Neural progenitor cell (in vitro differentiated cells): ENCODE measurements at regions not wholly inside any gene's neighbourhood (a gene's known extent, or its start where the extent isn't known, plus 50 kb on each side); places are given as distances from the start of the nearest gene placed in this dataset.

Source experiments
- CTCF ChIP-seq: fragments of 200-600 bp; sonication (generic); IDR thresholded peaks from 2 replicates; pipeline ENCODE4 v1.5.1; 2017; ENCODE audit warnings: antibody characterized with exemption, mild to moderate bottlenecking
- EZH2 ChIP-seq: fragments of 200-600 bp; sonication (generic); IDR thresholded peaks from 2 replicates; pipeline ENCODE4 v1.6.1; 2017; ENCODE audit warnings: antibody characterized with exemption, mild to moderate bottlenecking, moderate library complexity

GRCh38 chrX:98296129-98296528 is 1412.4 kb downstream of the RPA4 start:
- no peak for TF ChIP-seq CTCF
- TF ChIP-seq EZH2 = no peak
